Mucosa of rectum (tissue), 2 donors: ENCODE measurements at regions not wholly inside any gene's neighbourhood (a gene's known extent, or its start where the extent isn't known, plus 50 kb on each side); places are given as distances from the start of the nearest gene placed in this dataset.
"Not testable (repeated sequence)": the region's sequence is repeated elsewhere in the genome, so short reads cannot be mapped to it uniquely, and the experiment has no call there.

ENCODE experiments used
- H3K27ac ChIP-seq, 2 donors: one replicate each; pipeline ENCODE4 v1.7.0; 2013; ENCODE audit warnings: inconsistent platforms in 2 of 2, low read depth in 2 of 2, low read length in 2 of 2
- H3K27me3 ChIP-seq, 2 donors: one replicate each; pipeline ENCODE4 v1.7.0; 2013; ENCODE audit warnings: low read length in 2 of 2; ENCODE audit not compliant: control insufficient read depth in 2 of 2, insufficient read depth in 2 of 2
- H3K36me3 ChIP-seq, 2 donors: one replicate each; pipeline ENCODE4 v1.7.0; 2013; ENCODE audit warnings: low read length in 2 of 2; ENCODE audit not compliant: control insufficient read depth in 2 of 2, insufficient read depth in 2 of 2
- H3K4me1 ChIP-seq, 2 donors: one replicate each; pipeline ENCODE4 v1.7.0; 2013; ENCODE audit warnings: low read length in 2 of 2, mild to moderate bottlenecking in 1 of 2; ENCODE audit not compliant: control insufficient read depth in 2 of 2, insufficient read depth in 2 of 2
- H3K4me3 ChIP-seq, 2 donors: one replicate each; pipeline ENCODE4 v1.7.0; 2013; ENCODE audit warnings: low read length in 2 of 2
- H3K9ac ChIP-seq, 2 donors: one replicate each; pipeline ENCODE4 v1.7.0; 2013; ENCODE audit warnings: low read length in 2 of 2, low read depth in 1 of 2, mild to moderate bottlenecking in 1 of 2
- H3K9me3 ChIP-seq, 2 donors: one replicate each; pipeline ENCODE4 v1.7.0; 2013; ENCODE audit warnings: low read length in 2 of 2; ENCODE audit not compliant: control insufficient read depth in 2 of 2
- donor health status: healthy.
- donor health status: Normal muscosa, but diverticular disease.

- H3K4me1 ChIP-seq, result peaks cover 41 to 52% of the 10 kb centered on the region in 2 donors
- H3K4me3 ChIP-seq, H3K36me3 ChIP-seq, H3K9ac ChIP-seq, H3K27me3 ChIP-seq, H3K9me3 ChIP-seq: not testable (repeated sequence)
- H3K27ac ChIP-seq, result peak overlapping the region; percentile 38 to 91
Observed at GRCh38 chr6:106744029-106744428, 114.7 kb downstream of the QRSL1 start.

- H3K27me3 ChIP-seq, result no peaks in the 10 kb centered on the region
- H3K4me1 ChIP-seq, result peaks cover 39 to 48% of the 10 kb centered on the region in 2 donors
- H3K9me3 ChIP-seq, result no peaks in the 10 kb centered on the region
- no peaks in the 10 kb centered on the region for H3K36me3 ChIP-seq
- H3K27ac ChIP-seq, result peak overlapping the region; percentile 38 to 91
- no peak overlapping the region for H3K4me3 ChIP-seq
- no peak overlapping the region for H3K9ac ChIP-seq
Observed at GRCh38 chr6:106743612-106744011, 114.2 kb downstream of the QRSL1 start.

DNA sequence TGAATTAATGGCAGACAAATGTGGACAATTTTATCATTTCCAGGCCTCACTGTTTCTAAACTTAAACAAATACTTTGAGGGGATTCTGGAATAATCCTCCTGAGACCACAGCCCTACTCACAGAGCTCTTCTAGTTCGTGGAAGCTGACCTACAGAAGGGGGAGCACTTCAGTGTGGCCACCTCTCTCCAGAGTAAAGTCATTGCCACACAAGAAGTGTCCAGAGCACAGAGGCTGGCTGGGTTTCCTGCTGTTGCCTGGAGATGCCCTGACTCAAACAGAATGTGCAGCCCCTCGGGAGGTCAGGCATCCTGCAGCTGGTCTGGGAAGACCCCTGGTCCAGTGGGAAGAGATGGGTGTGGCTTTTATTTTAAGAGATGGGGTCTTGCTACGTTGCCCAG, 110.9 kb downstream of the QRSL1 start:
- H3K36me3 ChIP-seq, result no peaks in the 10 kb centered on the region
- no peak overlapping the region for H3K4me3 ChIP-seq
- peaks cover 25 to 30% of the 10 kb centered on the region in 2 donors for H3K4me1 ChIP-seq
- H3K27ac ChIP-seq, result peak overlapping the region; percentile 79 to 84
- no peak overlapping the region for H3K9ac ChIP-seq
- no peaks in the 10 kb centered on the region for H3K27me3 ChIP-seq
- no peaks in the 10 kb centered on the region for H3K9me3 ChIP-seq

DNA sequence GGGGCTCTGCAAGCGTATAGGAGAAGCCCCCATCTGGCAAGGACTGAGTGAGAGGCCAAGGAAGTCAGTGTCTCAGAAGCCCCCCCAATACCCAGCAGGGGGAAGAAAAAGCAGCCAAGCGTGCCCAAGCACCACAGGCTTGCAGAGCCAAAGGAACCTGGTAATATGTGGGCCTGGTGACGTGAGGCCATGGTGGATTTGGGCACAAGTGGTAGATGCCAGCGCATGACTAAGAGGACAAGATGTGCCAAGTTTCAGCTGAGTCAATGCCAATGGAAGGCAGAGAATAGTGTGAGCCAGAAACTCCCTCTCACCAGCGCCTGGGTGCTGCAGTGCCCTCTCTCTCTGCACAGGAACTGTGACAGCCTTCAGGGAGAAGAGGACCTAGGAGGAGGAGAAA, 110.0 kb downstream of the QRSL1 start:
- H3K9me3 ChIP-seq, result peaks cover 0 to 2% of the 10 kb centered on the region in 2 donors
- no peaks in the 10 kb centered on the region for H3K36me3 ChIP-seq
- no peaks in the 10 kb centered on the region for H3K27me3 ChIP-seq
- H3K9ac ChIP-seq, result no peak overlapping the region
- peak overlapping the region in 1 of 2 donors; percentile 8 for H3K27ac ChIP-seq
- H3K4me1 ChIP-seq, result peaks cover 16 to 21% of the 10 kb centered on the region in 2 donors
- H3K4me3 ChIP-seq, result no peak overlapping the region

- Histone ChIP-seq H3K27ac (no peak overlapping the region), H3K9me3 (peaks cover 0 to 2% of the 10 kb centered on the region in 2 donors)
Observed at GRCh38 chr6:106736502-106736901, 107.1 kb downstream of the QRSL1 start.

GRCh38 chr6:106735828-106736227, 106.5 kb downstream of the QRSL1 start:
- peaks cover 12 to 27% of the 10 kb centered on the region in 2 donors for H3K4me1 ChIP-seq
- H3K9me3 ChIP-seq, result peaks cover 0 to 2% of the 10 kb centered on the region in 2 donors
- H3K36me3 ChIP-seq, result no peaks in the 10 kb centered on the region
- no peaks in the 10 kb centered on the region for H3K27me3 ChIP-seq
- H3K4me3 ChIP-seq, result no peak overlapping the region
- no peak overlapping the region for H3K27ac ChIP-seq
- H3K9ac ChIP-seq, result no peak overlapping the region

More at GRCh38 chr6:106736502-106736901, 107.1 kb downstream of the QRSL1 start:
- Histone ChIP-seq H3K4me3 (no peak overlapping the region), H3K9ac (no peak overlapping the region), H3K4me1 (peaks cover 16 to 27% of the 10 kb centered on the region in 2 donors), H3K36me3 (no peaks in the 10 kb centered on the region), H3K27me3 (no peaks in the 10 kb centered on the region)

DNA sequence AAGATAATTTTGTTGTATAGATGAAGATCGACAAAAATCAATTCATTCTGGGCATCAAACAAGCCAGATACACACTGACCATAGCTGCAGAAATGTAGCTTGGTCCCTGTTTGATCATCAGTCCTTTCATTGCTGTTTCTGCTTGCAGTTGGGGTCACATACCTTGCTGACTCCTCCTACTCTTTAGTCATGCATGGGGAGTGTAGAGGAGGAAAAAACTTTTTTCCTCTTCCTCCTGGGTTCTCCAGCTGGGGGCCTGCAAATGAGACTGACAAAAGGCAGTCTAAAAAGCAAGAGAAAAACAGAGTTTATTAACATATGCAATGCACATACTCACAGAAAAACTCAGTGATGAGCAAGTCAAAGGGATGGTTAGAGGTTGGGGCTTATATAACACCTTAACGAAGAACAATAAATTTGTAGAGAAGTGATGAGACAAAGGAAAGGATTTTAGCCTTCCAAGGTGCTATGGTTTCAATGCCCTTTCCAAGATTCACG, 105.8 kb downstream of the QRSL1 start:
- no peak overlapping the region for H3K27ac ChIP-seq
- H3K4me1 ChIP-seq, result peaks cover 13 to 27% of the 10 kb centered on the region in 2 donors
- H3K4me3 ChIP-seq, result no peak overlapping the region

GRCh38 chr6:106733386-106733785, 104.0 kb downstream of the QRSL1 start:
- H3K9me3 ChIP-seq, result peaks cover 0 to 2% of the 10 kb centered on the region in 2 donors

More for the DNA sequence above, 105.8 kb downstream of the QRSL1 start:
- H3K36me3 ChIP-seq, result no peaks in the 10 kb centered on the region
- H3K9ac ChIP-seq, result no peak overlapping the region
- H3K9me3 ChIP-seq, result peaks cover 0 to 2% of the 10 kb centered on the region in 2 donors
- no peaks in the 10 kb centered on the region for H3K27me3 ChIP-seq

DNA sequence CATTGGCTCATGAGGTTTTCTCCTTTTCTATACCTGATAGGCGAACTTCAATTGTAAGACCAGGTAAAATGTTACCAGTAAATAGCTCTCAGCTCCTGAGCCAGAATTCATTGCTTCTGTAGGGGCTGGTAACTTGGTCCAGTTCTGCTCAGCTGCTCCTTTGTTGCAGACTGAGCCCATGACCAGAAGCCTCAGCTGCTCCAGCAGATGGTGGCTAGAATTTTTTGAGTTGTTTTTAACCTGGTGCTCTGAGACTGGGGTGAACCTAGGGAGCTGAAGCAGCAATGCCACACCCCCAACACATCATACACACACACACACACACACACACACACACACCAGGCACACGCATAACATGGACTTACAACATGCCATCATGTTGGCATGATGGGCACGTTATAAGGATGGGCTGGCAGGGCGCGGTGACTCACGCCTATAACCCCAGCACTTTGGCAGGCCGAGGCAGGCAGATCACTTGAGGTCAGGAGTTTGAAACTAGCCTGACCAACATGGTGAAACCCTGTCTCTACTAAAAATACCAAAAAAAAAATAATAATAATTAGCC, 103.1 kb downstream of the QRSL1 start:
- Histone ChIP-seq H3K9me3 (peaks cover 0 to 2% of the 10 kb centered on the region in 2 donors), H3K9ac (no peak overlapping the region), H3K4me1 (peaks cover 27 to 30% of the 10 kb centered on the region in 2 donors), H3K36me3 (no peaks in the 10 kb centered on the region), H3K27ac (peak overlapping the region; percentile 76 to 78), H3K27me3 (no peaks in the 10 kb centered on the region), H3K4me3 (no peak overlapping the region)

More at GRCh38 chr6:106733386-106733785, 104.0 kb downstream of the QRSL1 start:
- no peaks in the 10 kb centered on the region for H3K27me3 ChIP-seq
- H3K4me1 ChIP-seq, result peaks cover 21 to 30% of the 10 kb centered on the region in 2 donors
- no peaks in the 10 kb centered on the region for H3K36me3 ChIP-seq
- no peak overlapping the region for H3K9ac ChIP-seq
- H3K27ac ChIP-seq, result peak overlapping the region; percentile 44 to 69
- no peak overlapping the region for H3K4me3 ChIP-seq

GRCh38 chr6:106731843-106732160, 102.4 kb downstream of the QRSL1 start:
- Histone ChIP-seq H3K9me3 (peaks cover 0 to 2% of the 10 kb centered on the region in 2 donors), H3K27ac (peak overlapping the region; percentile 76 to 78), H3K4me3 (no peak overlapping the region), H3K4me1 (peaks cover 27 to 30% of the 10 kb centered on the region in 2 donors), H3K36me3 (no peaks in the 10 kb centered on the region), H3K27me3 (no peaks in the 10 kb centered on the region), H3K9ac (no peak overlapping the region)
